GM18868 (cell line): ENCODE measurements at regions not wholly inside any gene's neighbourhood (a gene's known extent, or its start where the extent isn't known, plus 50 kb on each side); places are given as distances from the start of the nearest gene placed in this dataset.
"Not testable (repeated sequence)": the region's sequence is repeated elsewhere in the genome, so short reads cannot be mapped to it uniquely, and the experiment has no call there.

ENCODE experiments used
- ATAC-seq: cut with Tn5 transposase; IDR thresholded peaks from one replicate; pipeline ENCODE4 v1.9.1; 2021; ENCODE audit warnings: mild to moderate bottlenecking, moderate library complexity; ENCODE audit not compliant: unreplicated experiment

DNA sequence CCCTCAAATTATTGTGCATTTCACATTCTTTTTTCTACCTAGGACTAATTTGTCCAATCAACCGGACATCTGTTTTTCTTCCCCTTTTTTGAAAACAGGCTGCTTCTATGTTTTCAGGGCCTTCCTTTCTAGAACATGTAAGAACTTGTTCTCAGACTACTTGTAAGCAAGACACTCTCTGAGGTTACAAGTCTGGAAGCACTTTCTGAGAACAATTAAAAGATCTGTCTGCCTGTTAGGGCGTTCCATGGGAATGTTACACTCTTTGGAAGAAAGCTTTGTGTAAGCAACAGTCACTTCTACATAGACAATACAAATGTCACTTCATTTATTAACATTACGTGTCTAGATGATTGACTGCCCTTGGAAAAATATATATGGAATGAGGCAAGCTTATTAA, 50.9 kb upstream of the HSPB3 start:
- ATAC-seq = no peak

DNA sequence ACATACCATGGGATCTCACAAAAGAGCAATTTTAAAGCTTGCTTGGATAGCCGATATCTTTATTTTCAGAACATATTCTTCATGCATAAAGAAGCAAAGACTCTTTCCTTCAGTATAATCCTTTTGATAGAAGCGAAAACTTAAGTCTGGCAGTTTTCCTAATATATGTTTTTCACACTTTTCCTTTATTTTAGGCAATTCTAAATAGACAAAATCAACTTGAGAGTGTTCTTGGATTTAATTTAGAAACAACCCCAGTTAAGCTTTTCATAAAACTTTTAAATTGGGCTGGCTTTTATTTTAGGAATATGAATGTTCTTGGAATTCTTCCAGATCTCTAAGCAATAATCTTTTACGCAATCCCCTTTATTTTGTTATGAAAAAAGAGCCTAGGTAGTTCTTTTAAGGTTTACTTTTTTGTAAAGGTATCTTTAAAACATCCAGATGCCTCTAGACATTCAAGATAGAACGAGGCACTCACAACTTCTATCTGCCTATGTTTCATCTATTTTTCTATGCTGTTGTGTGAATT, 51.5 kb upstream of the HSPB3 start:
- ATAC-seq = no peak

DNA sequence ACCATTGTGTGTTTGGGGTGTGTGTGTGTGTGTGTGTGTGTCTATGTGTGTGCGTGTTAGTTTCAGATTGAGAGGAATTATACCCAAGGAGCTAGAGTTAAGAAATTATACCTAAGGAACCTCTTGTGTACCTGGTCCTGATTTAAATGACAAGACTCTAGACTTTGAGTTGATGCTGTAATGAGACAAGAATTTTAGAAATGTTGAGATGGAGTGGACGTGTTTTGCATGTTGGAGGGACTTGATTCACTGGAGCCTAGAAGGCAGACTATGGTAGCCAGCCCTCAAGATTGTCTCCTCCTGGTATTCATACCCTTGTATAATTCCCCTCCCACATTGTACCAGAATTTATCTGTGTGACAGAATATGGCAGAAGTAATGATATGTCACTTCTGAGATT, 52.4 kb upstream of the HSPB3 start:
- ATAC-seq = no peak

DNA sequence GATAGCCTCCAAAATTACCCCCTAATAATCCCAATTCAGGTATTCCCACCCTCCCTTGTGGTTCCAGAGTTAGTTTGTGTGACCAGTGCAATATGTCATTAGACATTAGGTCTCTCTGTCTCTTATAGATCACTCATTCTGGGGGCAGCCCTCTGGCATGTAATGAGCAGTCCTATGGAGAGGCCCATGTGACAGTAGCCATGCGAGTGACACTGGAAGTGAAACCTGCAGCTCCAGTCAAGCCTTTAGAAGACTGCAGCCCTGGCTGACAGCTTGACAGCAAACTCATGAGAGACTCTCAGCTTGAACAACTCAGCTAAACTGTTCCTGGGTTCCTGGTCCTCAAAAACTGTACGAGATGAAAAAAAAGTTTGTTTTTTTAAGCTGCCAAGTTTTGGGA, 54.0 kb upstream of the HSPB3 start:
- peak; percentile 94 for ATAC-seq

DNA sequence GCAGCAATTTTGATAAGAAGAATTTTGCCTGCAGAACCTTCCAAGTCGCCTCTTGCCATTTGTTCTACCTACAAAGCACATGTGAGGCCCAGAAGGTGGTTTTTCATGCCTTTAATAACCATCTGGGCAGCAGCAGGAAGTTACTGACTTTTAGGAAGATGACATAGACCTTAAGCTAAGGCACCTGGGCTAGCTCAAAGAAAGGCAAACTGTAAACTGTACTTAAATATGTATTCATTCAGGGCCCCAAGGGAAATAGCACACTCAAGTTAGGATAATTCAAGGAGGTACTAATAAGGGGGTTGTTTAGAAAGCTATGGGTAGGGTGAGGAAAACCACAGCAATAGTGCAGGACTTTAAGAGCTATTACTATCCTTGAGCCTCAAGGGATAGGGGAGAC, 57.3 kb upstream of the HSPB3 start:
- no peak for ATAC-seq

DNA sequence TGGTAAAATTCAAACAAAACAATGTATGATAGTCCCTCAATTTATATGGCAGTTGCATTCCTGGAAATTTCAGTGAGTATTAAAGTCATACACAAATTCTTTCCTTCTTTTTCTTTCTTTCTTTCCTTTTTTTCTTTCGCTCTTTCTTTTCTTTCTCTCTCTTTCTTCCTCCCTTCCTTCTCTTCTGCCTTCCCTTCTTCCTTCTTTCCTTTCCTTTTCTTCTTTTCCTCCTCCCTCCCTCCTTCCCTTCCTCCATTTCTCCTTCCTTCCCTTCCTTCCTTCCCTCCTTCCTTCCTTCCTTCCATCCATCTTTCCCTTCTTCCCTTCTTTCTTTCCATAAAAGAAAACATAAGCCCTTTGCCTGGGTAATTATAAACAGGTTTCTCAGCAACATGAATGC, 58.1 kb upstream of the HSPB3 start:
- no peak for ATAC-seq

- not testable (repeated sequence) for ATAC-seq
Measured at GRCh38 chr5:54393007-54393406, 62.5 kb upstream of the HSPB3 start.

- peak; percentile 50 for ATAC-seq
Measured at GRCh38 chr5:54390539-54391031, 64.9 kb upstream of the HSPB3 start.

- ATAC-seq = no peak
Measured at GRCh38 chr5:54390015-54390414, 65.5 kb upstream of the HSPB3 start.

DNA sequence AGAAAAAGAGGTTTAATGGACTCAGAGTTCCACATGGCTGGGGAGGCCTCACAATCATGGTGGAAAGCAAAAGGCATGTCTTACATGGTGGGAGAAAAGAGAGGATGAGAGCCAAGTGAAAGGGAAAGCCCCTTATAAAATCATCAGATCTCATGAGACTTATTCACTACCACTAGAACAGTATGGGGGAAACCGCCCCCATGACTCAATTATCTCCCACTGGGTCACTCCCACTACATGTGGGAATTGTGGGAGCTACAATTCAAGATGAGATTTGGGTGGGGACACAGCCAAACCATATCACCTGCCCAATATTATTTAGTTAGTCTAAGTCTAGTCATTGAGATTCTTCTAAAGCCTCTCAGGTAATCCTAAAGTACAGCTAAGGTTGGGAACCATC, 66.1 kb upstream of the HSPB3 start:
- not testable (repeated sequence) for ATAC-seq

DNA sequence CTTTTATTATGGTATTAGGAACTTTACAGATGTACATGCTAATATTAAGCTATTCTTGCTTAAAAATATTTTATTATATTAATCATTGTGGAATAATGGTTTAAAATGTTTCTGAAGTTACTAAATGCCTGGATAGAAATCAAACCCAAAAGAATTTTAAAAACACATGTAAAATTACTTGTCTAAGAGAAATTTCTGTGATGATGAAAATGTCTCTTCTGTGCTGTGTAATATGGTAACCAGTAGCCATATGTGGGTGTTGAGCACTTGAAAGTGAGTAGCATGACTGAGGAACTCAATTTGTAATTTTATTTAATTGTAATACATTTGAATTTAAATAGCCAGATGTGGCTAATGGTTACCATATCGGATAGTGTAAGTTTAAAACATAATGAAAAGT, 66.7 kb upstream of the HSPB3 start:
- ATAC-seq = no peak

GRCh38 chr5:54388409-54388808, 67.1 kb upstream of the HSPB3 start:
- no peak for ATAC-seq

DNA sequence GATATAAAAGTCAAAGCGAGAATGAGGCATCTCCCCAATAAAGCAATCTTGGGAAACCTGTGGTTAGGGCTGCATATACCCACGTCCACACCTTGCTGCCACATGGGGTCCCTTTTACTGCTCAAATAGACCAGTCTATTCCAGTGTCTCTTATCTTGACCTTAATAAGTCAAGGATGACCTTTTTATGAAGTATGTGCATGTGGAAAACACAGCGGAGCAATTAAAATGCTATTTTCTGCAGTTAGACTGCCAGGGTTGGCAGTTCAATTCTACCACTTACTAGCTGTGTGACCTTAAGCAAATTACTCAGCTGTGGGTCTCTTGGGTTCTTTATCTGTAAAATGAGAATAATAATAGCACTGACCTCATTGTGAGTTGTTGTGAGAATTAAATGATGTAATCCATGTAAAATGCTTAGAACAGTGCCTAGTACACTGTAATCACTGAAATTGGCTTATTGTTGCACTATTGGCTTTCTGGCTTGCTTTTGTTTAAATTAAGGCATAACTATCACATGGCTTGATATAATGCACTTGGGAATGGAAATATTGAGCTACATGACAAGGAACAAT, 67.8 kb upstream of the HSPB3 start:
- ATAC-seq = peak; percentile 48

- no peak for ATAC-seq
Measured at GRCh38 chr5:54387031-54387430, 68.5 kb upstream of the HSPB3 start.

DNA sequence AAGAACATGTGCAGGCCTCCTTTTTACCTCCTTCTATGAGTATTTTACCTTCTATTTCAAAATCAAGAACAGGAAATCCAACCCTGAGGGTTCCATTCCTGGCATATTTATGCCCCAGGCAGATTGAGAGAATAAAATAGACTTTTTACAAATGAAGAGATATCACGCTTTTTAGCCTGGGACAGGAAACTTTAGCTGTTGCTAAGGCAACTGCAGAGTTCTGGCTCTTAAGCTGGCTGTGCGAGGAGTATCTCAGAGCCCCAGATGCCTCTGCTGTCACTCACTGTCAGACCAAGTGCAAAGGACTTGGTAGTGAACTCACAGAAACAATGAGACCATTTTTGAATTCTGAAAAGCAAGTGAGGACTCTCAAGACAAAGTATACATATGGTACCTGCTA, 69.5 kb upstream of the HSPB3 start:
- ATAC-seq = no peak

GRCh38 chr5:54384356-54384933, 71.1 kb upstream of the HSPB3 start:
- ATAC-seq = no peak

GRCh38 chr5:54383941-54384340, 71.6 kb upstream of the HSPB3 start:
- ATAC-seq = no peak

DNA sequence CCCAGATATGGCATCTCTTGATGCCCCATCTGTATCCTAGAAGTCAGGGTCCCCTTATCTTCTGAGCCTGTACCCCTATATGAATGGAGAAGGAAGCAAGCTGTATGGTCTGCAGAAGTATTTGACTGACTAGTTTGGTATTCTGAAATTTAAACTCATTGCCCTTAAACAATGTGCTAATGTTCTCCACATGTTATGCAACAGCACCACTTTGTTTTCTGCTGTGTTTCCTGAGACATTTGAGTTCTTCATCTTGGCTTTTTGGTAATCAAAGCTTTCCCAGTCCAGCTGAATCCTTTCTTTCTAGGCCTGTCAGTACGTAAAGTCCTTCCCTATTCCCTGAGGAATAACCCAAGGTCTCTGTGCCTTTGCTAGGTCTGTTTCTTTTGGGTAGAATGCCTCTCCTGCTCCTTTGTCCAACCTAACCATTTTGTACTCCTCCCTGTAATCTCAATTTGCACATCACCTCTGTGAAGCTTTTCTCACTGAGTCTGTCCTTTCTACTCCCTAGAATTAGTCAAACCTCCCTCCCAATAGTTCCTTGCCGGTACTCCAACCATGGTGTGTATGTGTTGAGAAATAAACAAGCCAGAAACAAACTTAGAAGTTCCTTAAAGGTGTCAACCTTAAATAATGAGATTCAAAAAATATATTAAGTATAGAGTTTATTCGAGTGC, 72.1 kb upstream of the HSPB3 start:
- ATAC-seq = no peak

DNA sequence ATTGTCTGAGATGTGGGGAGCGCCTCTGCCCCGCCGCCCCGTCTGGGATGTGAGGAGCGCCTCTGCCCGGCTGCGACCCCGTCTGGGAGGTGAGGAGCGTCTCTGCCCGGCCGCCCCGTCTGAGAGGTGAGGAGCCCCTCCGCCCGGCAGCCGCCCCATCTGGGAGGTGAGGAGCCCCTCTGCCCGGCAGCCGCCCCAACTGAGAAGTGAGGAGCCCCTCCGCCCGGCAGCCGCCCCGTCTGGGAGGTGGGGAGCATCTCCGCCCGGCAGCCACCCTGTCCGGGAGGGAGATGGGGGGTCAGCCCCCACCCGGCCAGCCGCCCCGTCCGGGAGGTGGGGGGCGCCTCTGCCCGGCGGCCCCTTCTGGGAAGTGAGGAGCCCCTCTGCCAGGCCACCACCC, 70.9 kb upstream of the ARL15 start:
- ATAC-seq = not testable (repeated sequence)

DNA sequence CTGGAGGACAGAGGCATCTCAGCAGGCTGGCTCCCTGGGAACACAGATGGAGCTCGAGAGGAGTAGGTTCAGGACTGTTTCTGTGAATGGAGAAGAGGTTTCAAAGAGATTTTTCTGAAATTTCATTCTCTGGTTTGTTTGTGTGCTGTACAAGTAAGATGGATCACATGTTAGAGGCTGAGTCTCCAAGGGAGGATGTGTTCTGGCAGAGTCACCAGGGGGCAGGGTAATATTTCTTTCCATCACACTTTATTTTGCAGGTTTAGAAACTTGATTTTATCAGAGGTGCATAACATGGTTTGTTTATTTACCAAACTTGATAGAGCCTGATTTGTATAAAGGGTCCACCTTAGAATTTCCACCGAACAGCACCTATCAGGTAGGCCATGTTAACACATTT, 69.2 kb upstream of the ARL15 start:
- ATAC-seq = no peak

DNA sequence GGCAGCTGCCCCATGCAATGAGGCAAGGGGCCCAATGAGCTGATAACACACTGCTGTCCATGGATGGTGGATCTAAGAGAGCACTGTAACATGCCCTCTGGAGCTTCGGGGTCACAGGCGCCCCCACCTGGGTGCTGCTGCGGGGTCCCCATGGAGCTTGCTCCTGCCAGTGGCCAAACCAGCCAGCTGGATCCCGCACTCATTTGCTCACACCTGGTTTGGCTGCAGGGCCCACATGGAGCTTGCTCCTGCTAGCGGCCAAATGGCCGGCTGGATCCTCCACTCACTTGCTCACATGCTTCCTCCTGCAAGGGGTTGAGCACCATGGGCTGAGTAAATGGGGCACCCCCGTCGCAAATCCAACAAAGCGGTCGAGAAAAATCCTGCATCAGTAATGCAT, 68.3 kb upstream of the ARL15 start:
- no peak for ATAC-seq

- ATAC-seq = not testable (repeated sequence)
Measured at GRCh38 chr5:54377339-54377738, 67.0 kb upstream of the ARL15 start.
